Endodermal cell (in vitro differentiated cells): ENCODE measurements at regions not wholly inside any gene's neighbourhood (a gene's known extent, or its start where the extent isn't known, plus 50 kb on each side); places are given as distances from the start of the nearest gene placed in this dataset.

Experiments
- DNase-seq: peaks from one replicate; pipeline ENCODE4 v3.0.0-alpha.2; 2017
- H3K27ac ChIP-seq: 2 replicates; pipeline ENCODE4 v1.5.1; 2013; ENCODE audit warnings: mild to moderate bottlenecking, low read depth, low read length, moderate library complexity
- H3K27me3 ChIP-seq: 2 replicates; pipeline ENCODE4 v1.6.1; 2013; ENCODE audit warnings: mild to moderate bottlenecking, low read length, moderate library complexity; ENCODE audit not compliant: insufficient read depth, control insufficient read depth, poor library complexity, severe bottlenecking
- H3K36me3 ChIP-seq: 2 replicates; pipeline ENCODE4 v1.7.0; 2013; ENCODE audit warnings: mild to moderate bottlenecking, low read length, moderate library complexity; ENCODE audit not compliant: control insufficient read depth, insufficient read depth
- H3K4me1 ChIP-seq: one replicate; pipeline ENCODE4 v1.7.0; 2013; ENCODE audit warnings: low read length; ENCODE audit not compliant: control insufficient read depth, insufficient read depth
- H3K4me3 ChIP-seq: 2 replicates; pipeline ENCODE4 v1.5.1; 2013; ENCODE audit warnings: mild to moderate bottlenecking, low read length, moderate library complexity
- H3K9ac ChIP-seq: 2 replicates; pipeline ENCODE4 v1.6.1; 2013; ENCODE audit warnings: mild to moderate bottlenecking, low read length, moderate library complexity; ENCODE audit not compliant: poor library complexity, severe bottlenecking; ENCODE audit errors: extremely low read depth
- H3K9me3 ChIP-seq: 2 replicates; pipeline ENCODE4 v1.6.1; 2013; ENCODE audit warnings: mild to moderate bottlenecking, low read length, moderate library complexity; ENCODE audit not compliant: control insufficient read depth
- H3K27ac Mint-ChIP-seq: 2 replicates; pipeline ENCODE4 v1.8.0; 2020; ENCODE audit warnings: mixed read lengths
- H3K27me3 Mint-ChIP-seq: 2 replicates; pipeline ENCODE4 v1.8.0; 2021; ENCODE audit warnings: mild to moderate bottlenecking, mixed read lengths; ENCODE audit not compliant: insufficient read depth
- H3K36me3 Mint-ChIP-seq: 2 replicates; pipeline ENCODE4 v1.8.0; 2020; ENCODE audit warnings: low read depth, mixed read lengths
- H3K4me1 Mint-ChIP-seq: 2 replicates; pipeline ENCODE4 v1.8.0; 2020; ENCODE audit warnings: mixed read lengths
- H3K4me3 Mint-ChIP-seq: 2 replicates; pipeline ENCODE4 v1.8.0; 2020; ENCODE audit warnings: mild to moderate bottlenecking, moderate library complexity, mixed read lengths
- H3K9me3 Mint-ChIP-seq: 2 replicates; pipeline ENCODE4 v1.8.0; 2020; ENCODE audit warnings: mild to moderate bottlenecking, mixed read lengths
- CTCF ChIP-seq: fragments of 200-600 bp; sonication (generic); conservative IDR thresholded peaks from 2 replicates; pipeline ENCODE4 v1.5.0; 2021; ENCODE audit warnings: antibody characterized with exemption, mild to moderate bottlenecking
- WGBS, 2 experiments: methylation state at CpG; one replicate each; pipeline versions ENCODE4 v1.1.5 to v1.1.7; 2013; ENCODE audit warnings: missing lambda C conversion rate in 2 of 2, mixed read lengths in 1 of 2; ENCODE audit not compliant: insufficient coverage in 1 of 2, insufficient read length in 1 of 2; 5-methylcytosine and 5-hydroxymethylcytosine counted together

- H3K4me1 ChIP-seq: peaks cover 4% of the 10 kb centered on the region
- no peaks in the 10 kb centered on the region for H3K9me3 ChIP-seq
- H3K4me1 Mint-ChIP-seq: no peaks in the 10 kb centered on the region
- TF ChIP-seq CTCF: no peak
- no peaks in the 10 kb centered on the region for H3K36me3 ChIP-seq
- peaks cover 10% of the 10 kb centered on the region for H3K27me3 ChIP-seq
- WGBS, 2 experiments: 87 to 92% methylated on average over 4 to 7 of the region's 7 CpGs
- peaks cover 24% of the 10 kb centered on the region for H3K27me3 Mint-ChIP-seq
- H3K36me3 Mint-ChIP-seq: no peaks in the 10 kb centered on the region
- no peak overlapping the region for H3K9ac ChIP-seq
- no peak overlapping the region for H3K27ac Mint-ChIP-seq
- H3K4me3 Mint-ChIP-seq: no peak overlapping the region
- H3K27ac ChIP-seq: peak overlapping the region; percentile 98
- H3K9me3 Mint-ChIP-seq: no peaks in the 10 kb centered on the region
- peak; percentile 50 for DNase-seq
- H3K4me3 ChIP-seq: no peak overlapping the region
These were observed 124.7 kb downstream of the ZFP36L2 start for GRCh38 chr2:43101751-43102150.

DNA sequence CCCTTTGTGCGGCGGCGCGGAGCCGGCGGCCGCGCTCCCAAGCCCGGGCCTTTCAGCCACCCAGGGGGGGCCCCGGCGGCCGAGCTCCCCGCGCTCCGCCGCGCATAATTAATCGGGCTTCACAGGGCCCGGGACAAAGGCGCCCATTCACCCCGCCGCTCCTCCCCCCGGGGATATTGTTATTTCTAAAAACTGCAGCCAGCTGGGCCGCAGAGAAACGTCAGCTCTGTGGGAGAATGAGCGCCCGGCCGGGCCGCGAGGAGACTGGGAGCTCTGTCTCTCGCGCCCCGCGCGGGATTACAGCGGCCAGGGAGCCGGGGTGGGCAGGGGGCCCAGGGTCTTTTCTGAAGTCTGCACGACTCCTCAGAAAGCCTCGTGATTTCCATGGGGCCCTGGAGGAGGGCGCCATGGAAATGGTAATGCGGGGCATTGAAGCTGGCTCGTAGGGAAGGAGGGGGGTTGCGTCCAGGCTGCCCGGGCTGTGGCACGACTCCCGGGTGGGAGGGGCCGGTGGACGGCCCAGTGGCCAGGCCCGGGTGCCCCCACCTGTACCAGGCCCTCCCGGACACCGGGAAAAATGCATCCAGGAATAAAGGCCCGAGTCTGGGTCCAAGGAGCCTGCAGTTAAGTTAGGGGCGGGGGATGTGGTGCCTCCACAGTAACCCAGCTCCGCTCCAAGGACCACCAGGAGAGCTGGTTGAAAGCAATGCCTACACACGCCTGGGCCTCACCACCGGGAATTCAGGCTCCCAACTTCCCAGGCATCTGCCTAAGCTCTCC is 125.3 kb downstream of the ZFP36L2 start:
- WGBS, 2 experiments: 17 to 24% methylated on average over 34 to 56 of the region's 56 CpGs
- Mint-ChIP-seq H3K9me3 (no peaks in the 10 kb centered on the region), H3K27ac (no peak overlapping the region), H3K4me3 (peak overlapping the region; percentile 49), H3K27me3 (peaks cover 24% of the 10 kb centered on the region), H3K4me1 (no peaks in the 10 kb centered on the region), H3K36me3 (no peaks in the 10 kb centered on the region)
- H3K36me3 ChIP-seq: no peaks in the 10 kb centered on the region
- peak; percentile 83 for DNase-seq
- H3K27me3 ChIP-seq: peaks cover 10% of the 10 kb centered on the region
- H3K27ac ChIP-seq: peak overlapping the region; percentile 98
- peaks cover 5% of the 10 kb centered on the region for H3K9me3 ChIP-seq
- peaks cover 4% of the 10 kb centered on the region for H3K4me1 ChIP-seq
- H3K9ac ChIP-seq: no peak overlapping the region
- no peak for TF ChIP-seq CTCF
- no peak overlapping the region for H3K4me3 ChIP-seq

DNA sequence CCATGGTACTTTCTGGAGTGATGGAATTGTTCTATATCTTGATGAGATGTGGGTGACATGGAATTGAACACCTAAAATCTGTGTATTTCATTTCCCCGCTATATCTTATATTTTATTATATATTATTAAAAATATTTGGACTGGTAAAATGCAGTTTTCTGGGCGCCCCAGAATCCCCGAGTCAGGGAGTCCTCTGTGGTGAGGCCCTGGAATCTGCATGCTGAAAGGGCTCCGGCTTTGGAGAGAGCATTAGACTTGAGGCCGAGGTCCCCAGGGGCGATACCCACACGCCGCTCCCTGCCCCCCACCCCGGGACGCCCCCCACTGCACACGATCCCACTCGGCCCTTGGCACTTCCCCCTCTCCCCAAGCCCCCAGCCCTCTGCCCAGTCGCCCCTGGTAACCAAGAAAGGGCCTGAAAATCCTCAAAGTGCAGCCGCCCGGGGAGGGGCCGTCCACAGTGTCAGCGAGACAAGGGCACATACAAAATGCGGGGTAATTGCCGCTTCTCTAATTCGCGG is 126.0 kb downstream of the ZFP36L2 start:
- Histone ChIP-seq H3K27me3 (peaks cover 10% of the 10 kb centered on the region), H3K36me3 (no peaks in the 10 kb centered on the region), H3K9me3 (peaks cover 8% of the 10 kb centered on the region), H3K27ac (peak overlapping the region; percentile 98), H3K4me3 (no peak overlapping the region), H3K4me1 (peaks cover 4% of the 10 kb centered on the region), H3K9ac (no peak overlapping the region)
- Mint-ChIP-seq H3K9me3 (no peaks in the 10 kb centered on the region), H3K27me3 (peaks cover 24% of the 10 kb centered on the region), H3K4me1 (no peaks in the 10 kb centered on the region), H3K4me3 (peak overlapping the region; percentile 49), H3K36me3 (no peaks in the 10 kb centered on the region), H3K27ac (no peak overlapping the region)
- no peak for TF ChIP-seq CTCF
- no peak for DNase-seq
- 37 to 40% methylated on average over 11 to 20 of the region's 21 CpGs for WGBS, 2 experiments
